GM12878 (cell line): ENCODE measurements at regions not wholly inside any gene's neighbourhood (a gene's known extent, or its start where the extent isn't known, plus 50 kb on each side); places are given as distances from the start of the nearest gene placed in this dataset.
A peak's percentile ranks its signal among the peaks of the same experiment; 100 is the strongest.

Experiments
- EED ChIP-seq: sonication (generic); IDR thresholded peaks from 2 replicates; pipeline ENCODE4 v1.6.1; 2016; ENCODE audit warnings: antibody characterized with exemption, low read depth
- EGR1 ChIP-seq, 2 experiments: IDR thresholded peaks; 1 replicate in 1 of 2; 2 replicates in 1 of 2; pipeline ENCODE4 v1.6.1; 2011 to 2012; ENCODE audit warnings: low read depth in 2 of 2, low read length in 2 of 2, borderline replicate concordance in 1 of 2, mild to moderate bottlenecking in 1 of 2, moderate library complexity in 1 of 2
- EP300 ChIP-seq, 2 experiments: fragments of 150-350 bp in 1 of 2; IDR thresholded peaks; 2 replicates each; pipeline ENCODE4 v1.6.1; 2011 to 2012; ENCODE audit warnings: low read depth in 2 of 2, low read length in 2 of 2, borderline replicate concordance in 1 of 2, improper control_type of control experiment in 1 of 2, inconsistent platforms in 1 of 2; ENCODE audit not compliant: control insufficient read depth in 1 of 2
- FOXK2 ChIP-seq: fragments of 450-650 bp; IDR thresholded peaks from 2 replicates; pipeline ENCODE4 v1.6.1; 2017; ENCODE audit warnings: mild to moderate bottlenecking, moderate library complexity
- HDAC6 ChIP-seq: fragments of 200-600 bp; sonication (generic); IDR thresholded peaks from one replicate; pipeline ENCODE4 v1.8.0; 2017; ENCODE audit warnings: antibody characterized with exemption; ENCODE audit not compliant: unreplicated experiment
- LARP7 ChIP-seq: fragments of 450-650 bp; IDR thresholded peaks from 2 replicates; pipeline ENCODE4 v1.6.1; 2017; ENCODE audit warnings: mild to moderate bottlenecking
- PML ChIP-seq: IDR thresholded peaks from 2 replicates; pipeline ENCODE4 v1.6.1; 2012; ENCODE audit warnings: low read length, inconsistent platforms
- RB1 ChIP-seq: fragments of 450-650 bp; formaldehyde crosslinking; IDR thresholded peaks from 2 replicates; pipeline ENCODE4 v1.6.1; 2017; ENCODE audit warnings: mild to moderate bottlenecking, borderline replicate concordance
- RBBP5 ChIP-seq: fragments of 200-600 bp; sonication (generic); conservative IDR thresholded peaks from 2 replicates; pipeline ENCODE4 v1.6.1; 2016
- RELB ChIP-seq: fragments of 450-650 bp; IDR thresholded peaks from 2 replicates; pipeline ENCODE4 v1.6.1; 2017; ENCODE audit warnings: low read depth, mild to moderate bottlenecking, moderate library complexity
- TARDBP ChIP-seq: IDR thresholded peaks from 2 replicates; pipeline ENCODE4 v1.6.1; 2016; ENCODE audit warnings: borderline replicate concordance
- TCF12 ChIP-seq: IDR thresholded peaks from 2 replicates; pipeline ENCODE4 v1.6.1; 2011; ENCODE audit warnings: low read depth, mild to moderate bottlenecking, low read length
- ZNF217 ChIP-seq: fragments of 450-650 bp; IDR thresholded peaks from 2 replicates; pipeline ENCODE4 v1.6.1; 2017; ENCODE audit warnings: antibody characterized with exemption, mild to moderate bottlenecking
- TF ChIP-seq, protein P1 (sequence below): fragments of 450-650 bp; IDR thresholded peaks from 2 replicates; pipeline ENCODE4 v1.6.1; 2017; ENCODE audit warnings: mild to moderate bottlenecking, moderate library complexity
- TF ChIP-seq, protein P2 (sequence below): fragments of 450-650 bp; IDR thresholded peaks from 2 replicates; pipeline ENCODE4 v1.6.1; 2014; ENCODE audit warnings: mild to moderate bottlenecking
- TF ChIP-seq, protein P3 (sequence below): fragments of 450-650 bp; IDR thresholded peaks from 2 replicates; pipeline ENCODE4 v1.6.1; 2017; ENCODE audit warnings: antibody characterized with exemption, mild to moderate bottlenecking, moderate library complexity
- TF ChIP-seq, protein P4 (sequence below): fragments of 450-650 bp; IDR thresholded peaks from 2 replicates; pipeline ENCODE4 v1.6.1; 2017; ENCODE audit warnings: borderline replicate concordance

DNA sequence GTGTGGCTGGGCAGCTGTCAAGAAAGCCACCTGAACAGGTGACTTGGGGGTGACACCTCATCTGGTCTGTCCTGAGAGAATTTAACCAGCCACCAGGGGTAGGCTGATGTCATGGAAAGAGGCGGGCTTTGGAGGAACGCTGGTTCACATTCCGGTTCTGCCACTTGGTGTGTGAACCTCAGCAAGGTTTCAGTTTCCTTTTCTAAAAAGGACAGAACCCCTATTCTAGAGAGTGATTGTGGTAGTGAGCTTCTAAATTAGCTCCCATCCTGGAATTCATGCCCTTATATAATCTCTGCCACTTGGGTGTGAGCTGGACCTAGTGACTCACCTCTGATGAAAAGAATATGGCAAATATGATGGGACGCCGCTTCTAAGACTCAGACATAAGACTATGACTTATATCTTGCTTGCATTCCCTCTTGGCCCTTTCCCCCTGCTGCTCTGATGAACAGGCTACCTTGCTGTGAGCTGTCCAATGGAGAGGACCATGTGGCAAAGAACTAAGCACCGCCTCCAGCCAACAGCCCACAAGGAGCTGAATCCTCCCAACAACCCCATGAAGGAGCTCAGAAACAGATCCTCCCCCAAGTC lies 332.1 kb downstream of the RRAGC start (continued):
- TF ChIP-seq, protein P1, sequence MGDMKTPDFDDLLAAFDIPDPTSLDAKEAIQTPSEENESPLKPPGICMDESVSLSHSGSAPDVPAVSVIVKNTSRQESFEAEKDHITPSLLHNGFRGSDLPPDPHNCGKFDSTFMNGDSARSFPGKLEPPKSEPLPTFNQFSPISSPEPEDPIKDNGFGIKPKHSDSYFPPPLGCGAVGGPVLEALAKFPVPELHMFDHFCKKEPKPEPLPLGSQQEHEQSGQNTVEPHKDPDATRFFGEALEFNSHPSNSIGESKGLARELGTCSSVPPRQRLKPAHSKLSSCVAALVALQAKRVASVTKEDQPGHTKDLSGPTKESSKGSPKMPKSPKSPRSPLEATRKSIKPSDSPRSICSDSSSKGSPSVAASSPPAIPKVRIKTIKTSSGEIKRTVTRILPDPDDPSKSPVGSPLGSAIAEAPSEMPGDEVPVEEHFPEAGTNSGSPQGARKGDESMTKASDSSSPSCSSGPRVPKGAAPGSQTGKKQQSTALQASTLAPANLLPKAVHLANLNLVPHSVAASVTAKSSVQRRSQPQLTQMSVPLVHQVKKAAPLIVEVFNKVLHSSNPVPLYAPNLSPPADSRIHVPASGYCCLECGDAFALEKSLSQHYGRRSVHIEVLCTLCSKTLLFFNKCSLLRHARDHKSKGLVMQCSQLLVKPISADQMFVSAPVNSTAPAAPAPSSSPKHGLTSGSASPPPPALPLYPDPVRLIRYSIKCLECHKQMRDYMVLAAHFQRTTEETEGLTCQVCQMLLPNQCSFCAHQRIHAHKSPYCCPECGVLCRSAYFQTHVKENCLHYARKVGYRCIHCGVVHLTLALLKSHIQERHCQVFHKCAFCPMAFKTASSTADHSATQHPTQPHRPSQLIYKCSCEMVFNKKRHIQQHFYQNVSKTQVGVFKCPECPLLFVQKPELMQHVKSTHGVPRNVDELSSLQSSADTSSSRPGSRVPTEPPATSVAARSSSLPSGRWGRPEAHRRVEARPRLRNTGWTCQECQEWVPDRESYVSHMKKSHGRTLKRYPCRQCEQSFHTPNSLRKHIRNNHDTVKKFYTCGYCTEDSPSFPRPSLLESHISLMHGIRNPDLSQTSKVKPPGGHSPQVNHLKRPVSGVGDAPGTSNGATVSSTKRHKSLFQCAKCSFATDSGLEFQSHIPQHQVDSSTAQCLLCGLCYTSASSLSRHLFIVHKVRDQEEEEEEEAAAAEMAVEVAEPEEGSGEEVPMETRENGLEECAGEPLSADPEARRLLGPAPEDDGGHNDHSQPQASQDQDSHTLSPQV = no peak
- TF ChIP-seq RELB (peak; percentile 61; the same call in 1 of the 2 replicates), EED (peak; percentile 42; the same call in 1 of the 2 replicates), TARDBP (no peak), PML (no peak), EGR1 (IDR thresholded peaks at IDR 0.05; ENCODE audit: borderline replicate concordance in 1 of 2, low read depth in 2 of 2, low read length in 2 of 2) (no peak), RBBP5 (no peak), TCF12 (no peak; the same call in 1 of the 2 replicates), RB1 (no peak), HDAC6 (no peak), ZNF217 (no peak), LARP7 (no peak), FOXK2 (no peak), EP300 (IDR thresholded peaks at IDR 0.05; ENCODE audit: borderline replicate concordance in 1 of 2, control insufficient read depth in 1 of 2, low read depth in 2 of 2, low read length in 2 of 2) (no peak; a peak in 1 of 4 replicates)
- TF ChIP-seq, protein P2, sequence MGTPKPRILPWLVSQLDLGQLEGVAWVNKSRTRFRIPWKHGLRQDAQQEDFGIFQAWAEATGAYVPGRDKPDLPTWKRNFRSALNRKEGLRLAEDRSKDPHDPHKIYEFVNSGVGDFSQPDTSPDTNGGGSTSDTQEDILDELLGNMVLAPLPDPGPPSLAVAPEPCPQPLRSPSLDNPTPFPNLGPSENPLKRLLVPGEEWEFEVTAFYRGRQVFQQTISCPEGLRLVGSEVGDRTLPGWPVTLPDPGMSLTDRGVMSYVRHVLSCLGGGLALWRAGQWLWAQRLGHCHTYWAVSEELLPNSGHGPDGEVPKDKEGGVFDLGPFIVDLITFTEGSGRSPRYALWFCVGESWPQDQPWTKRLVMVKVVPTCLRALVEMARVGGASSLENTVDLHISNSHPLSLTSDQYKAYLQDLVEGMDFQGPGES = no peak
- TF ChIP-seq, protein P3, sequence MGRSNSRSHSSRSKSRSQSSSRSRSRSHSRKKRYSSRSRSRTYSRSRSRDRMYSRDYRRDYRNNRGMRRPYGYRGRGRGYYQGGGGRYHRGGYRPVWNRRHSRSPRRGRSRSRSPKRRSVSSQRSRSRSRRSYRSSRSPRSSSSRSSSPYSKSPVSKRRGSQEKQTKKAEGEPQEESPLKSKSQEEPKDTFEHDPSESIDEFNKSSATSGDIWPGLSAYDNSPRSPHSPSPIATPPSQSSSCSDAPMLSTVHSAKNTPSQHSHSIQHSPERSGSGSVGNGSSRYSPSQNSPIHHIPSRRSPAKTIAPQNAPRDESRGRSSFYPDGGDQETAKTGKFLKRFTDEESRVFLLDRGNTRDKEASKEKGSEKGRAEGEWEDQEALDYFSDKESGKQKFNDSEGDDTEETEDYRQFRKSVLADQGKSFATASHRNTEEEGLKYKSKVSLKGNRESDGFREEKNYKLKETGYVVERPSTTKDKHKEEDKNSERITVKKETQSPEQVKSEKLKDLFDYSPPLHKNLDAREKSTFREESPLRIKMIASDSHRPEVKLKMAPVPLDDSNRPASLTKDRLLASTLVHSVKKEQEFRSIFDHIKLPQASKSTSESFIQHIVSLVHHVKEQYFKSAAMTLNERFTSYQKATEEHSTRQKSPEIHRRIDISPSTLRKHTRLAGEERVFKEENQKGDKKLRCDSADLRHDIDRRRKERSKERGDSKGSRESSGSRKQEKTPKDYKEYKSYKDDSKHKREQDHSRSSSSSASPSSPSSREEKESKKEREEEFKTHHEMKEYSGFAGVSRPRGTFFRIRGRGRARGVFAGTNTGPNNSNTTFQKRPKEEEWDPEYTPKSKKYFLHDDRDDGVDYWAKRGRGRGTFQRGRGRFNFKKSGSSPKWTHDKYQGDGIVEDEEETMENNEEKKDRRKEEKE = no peak
- TF ChIP-seq, protein P4, sequence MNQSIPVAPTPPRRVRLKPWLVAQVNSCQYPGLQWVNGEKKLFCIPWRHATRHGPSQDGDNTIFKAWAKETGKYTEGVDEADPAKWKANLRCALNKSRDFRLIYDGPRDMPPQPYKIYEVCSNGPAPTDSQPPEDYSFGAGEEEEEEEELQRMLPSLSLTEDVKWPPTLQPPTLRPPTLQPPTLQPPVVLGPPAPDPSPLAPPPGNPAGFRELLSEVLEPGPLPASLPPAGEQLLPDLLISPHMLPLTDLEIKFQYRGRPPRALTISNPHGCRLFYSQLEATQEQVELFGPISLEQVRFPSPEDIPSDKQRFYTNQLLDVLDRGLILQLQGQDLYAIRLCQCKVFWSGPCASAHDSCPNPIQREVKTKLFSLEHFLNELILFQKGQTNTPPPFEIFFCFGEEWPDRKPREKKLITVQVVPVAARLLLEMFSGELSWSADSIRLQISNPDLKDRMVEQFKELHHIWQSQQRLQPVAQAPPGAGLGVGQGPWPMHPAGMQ = no peak
